HEK293 (cell line): ENCODE measurements at regions not wholly inside any gene's neighbourhood (a gene's known extent, or its start where the extent isn't known, plus 50 kb on each side); places are given as distances from the start of the nearest gene placed in this dataset.

ENCODE experiments used
- CTCF ChIA-PET: fragments of 350-600 bp; formaldehyde crosslinking; extraction: SDS; loops from one replicate; lab custom pipeline; 2021; ENCODE audit warnings: antibody characterized with exemption; lab: Yijun Ruan, JAX
- POLR2A ChIA-PET: fragments of 300-600 bp; formaldehyde crosslinking; extraction: SDS; loops from one replicate; lab custom pipeline; 2020; ENCODE audit warnings: antibody characterized with exemption, inconsistent platforms; lab: Yijun Ruan, JAX
- H3K27ac ChIP-seq: fragments of 200-500 bp; sonication (Bioruptor generic); 2 replicates; pipeline ENCODE4 v1.5.1; 2014; ENCODE audit warnings: low read depth, low read length, control low read depth, inconsistent platforms; ENCODE audit errors: extremely low read depth
- H3K36me3 ChIP-seq, 2 experiments: fragments of 200-500 bp in 1 of 2; sonication (Bioruptor generic) in 1 of 2; 1 replicate in 1 of 2; 2 replicates in 1 of 2; pipeline ENCODE4 v1.5.1; 2014 to 2017; ENCODE audit warnings: inconsistent platforms in 2 of 2, low read length in 2 of 2; ENCODE audit not compliant: control insufficient read depth in 2 of 2, insufficient read depth in 1 of 2
- H3K4me1 ChIP-seq: fragments of 200-500 bp; sonication (Bioruptor generic); 2 replicates; pipeline ENCODE4 v1.5.1; 2014; ENCODE audit warnings: mild to moderate bottlenecking, low read length, inconsistent platforms; ENCODE audit not compliant: control insufficient read depth, insufficient read depth
- H3K4me3 ChIP-seq: 2 replicates; pipeline ENCODE4 v1.5.1; 2011; ENCODE audit warnings: low read depth, mild to moderate bottlenecking, control low read depth, low read length, moderate library complexity
- H3K9me3 ChIP-seq: fragments of 200-500 bp; sonication (Bioruptor generic); 2 replicates; pipeline ENCODE4 v1.5.1; 2014; ENCODE audit warnings: low read depth, low read length, inconsistent platforms; ENCODE audit not compliant: control insufficient read depth, insufficient read depth
- GLIS1 ChIP-seq: fragments of 450-650 bp; formaldehyde crosslinking; IDR thresholded peaks from 2 replicates; pipeline ENCODE4 v1.5.1; 2016; ENCODE audit warnings: missing biosample characterization, missing genetic modification characterization
- KLF1 ChIP-seq: fragments of 450-650 bp; formaldehyde crosslinking; IDR thresholded peaks from 2 replicates; pipeline ENCODE4 v1.5.1; 2016; ENCODE audit warnings: missing biosample characterization, missing genetic modification characterization
- KLF16 ChIP-seq: fragments of 450-650 bp; formaldehyde crosslinking; IDR thresholded peaks from 2 replicates; pipeline ENCODE4 v1.5.1; 2017; ENCODE audit warnings: missing biosample characterization, missing genetic modification characterization
- KLF7 ChIP-seq: fragments of 450-650 bp; formaldehyde crosslinking; IDR thresholded peaks from 2 replicates; pipeline ENCODE4 v1.5.1; 2016; ENCODE audit warnings: missing biosample characterization, missing genetic modification characterization, borderline replicate concordance
- MEIS1 ChIP-seq: sonication (generic); formaldehyde crosslinking; IDR thresholded peaks from 2 replicates; pipeline ENCODE4 v1.8.1; 2022; ENCODE audit warnings: missing genetic modification reagents, mild to moderate bottlenecking, borderline replicate concordance
- PRDM1 ChIP-seq: fragments of 450-650 bp; formaldehyde crosslinking; IDR thresholded peaks from 2 replicates; pipeline ENCODE4; 2016; ENCODE audit warnings: missing biosample characterization, missing genetic modification characterization
- SCRT2 ChIP-seq: fragments of 450-650 bp; formaldehyde crosslinking; IDR thresholded peaks from 2 replicates; pipeline ENCODE4 v1.5.1; 2016; ENCODE audit warnings: missing biosample characterization, missing genetic modification characterization
- SP2 ChIP-seq: fragments of 450-650 bp; formaldehyde crosslinking; IDR thresholded peaks from 2 replicates; pipeline ENCODE4 v1.5.1; 2016; ENCODE audit warnings: missing biosample characterization, missing genetic modification characterization
- WT1 ChIP-seq: fragments of 450-650 bp; formaldehyde crosslinking; IDR thresholded peaks from 2 replicates; pipeline ENCODE4 v1.5.1; 2016; ENCODE audit warnings: missing biosample characterization, missing genetic modification characterization
- ZBTB17 ChIP-seq: fragments of 450-650 bp; formaldehyde crosslinking; IDR thresholded peaks from 2 replicates; pipeline ENCODE4 v1.5.1; 2016; ENCODE audit warnings: missing biosample characterization, missing genetic modification characterization
- ZBTB21 ChIP-seq: fragments of 450-650 bp; formaldehyde crosslinking; IDR thresholded peaks from 2 replicates; pipeline ENCODE4 v1.5.1; 2017; ENCODE audit warnings: missing biosample characterization, missing genetic modification characterization
- ZFHX2 ChIP-seq: fragments of 450-650 bp; formaldehyde crosslinking; conservative IDR thresholded peaks from 2 replicates; pipeline ENCODE4 v1.5.1; 2016; ENCODE audit warnings: missing biosample characterization, missing genetic modification characterization
- ZFP41 ChIP-seq: fragments of 450-650 bp; formaldehyde crosslinking; IDR thresholded peaks from 2 replicates; pipeline ENCODE4 v1.5.1; 2016; ENCODE audit warnings: missing biosample characterization, missing genetic modification characterization, borderline replicate concordance
- ZIC2 ChIP-seq: fragments of 450-650 bp; formaldehyde crosslinking; IDR thresholded peaks from 2 replicates; pipeline ENCODE4 v1.5.1; 2016; ENCODE audit warnings: missing biosample characterization, missing genetic modification characterization
- ZNF10 ChIP-seq: fragments of 450-650 bp; formaldehyde crosslinking; IDR thresholded peaks from 2 replicates; pipeline ENCODE4 v1.5.1; 2017; ENCODE audit warnings: missing biosample characterization, missing genetic modification characterization
- ZNF174 ChIP-seq: fragments of 450-650 bp; formaldehyde crosslinking; IDR thresholded peaks from 2 replicates; pipeline ENCODE4 v1.5.0; 2017; ENCODE audit warnings: missing biosample characterization, mild to moderate bottlenecking, missing genetic modification characterization
- ZNF202 ChIP-seq: fragments of 450-650 bp; formaldehyde crosslinking; IDR thresholded peaks from 2 replicates; pipeline ENCODE4 v1.5.1; 2016; ENCODE audit warnings: missing biosample characterization, missing genetic modification characterization, borderline replicate concordance
- ZNF221 ChIP-seq: fragments of 450-650 bp; formaldehyde crosslinking; IDR thresholded peaks from 2 replicates; pipeline ENCODE4 v1.5.1; 2017; ENCODE audit warnings: missing biosample characterization, missing genetic modification characterization, borderline replicate concordance
- ZNF335 ChIP-seq: fragments of 450-650 bp; formaldehyde crosslinking; conservative IDR thresholded peaks from 2 replicates; pipeline ENCODE4 v1.5.1; 2016; ENCODE audit warnings: missing biosample characterization, missing genetic modification characterization
- ZNF404 ChIP-seq: fragments of 450-650 bp; formaldehyde crosslinking; IDR thresholded peaks from 2 replicates; pipeline ENCODE4 v1.5.1; 2017; ENCODE audit warnings: missing biosample characterization, missing genetic modification characterization
- ZNF433 ChIP-seq: fragments of 450-650 bp; formaldehyde crosslinking; IDR thresholded peaks from 2 replicates; pipeline ENCODE4 v1.5.1; 2016; ENCODE audit warnings: missing biosample characterization, missing genetic modification characterization, low read depth
- ZNF473 ChIP-seq: fragments of 450-650 bp; formaldehyde crosslinking; IDR thresholded peaks from 2 replicates; pipeline ENCODE4 v1.5.1; 2017; ENCODE audit warnings: missing biosample characterization, missing genetic modification characterization
- ZNF521 ChIP-seq: fragments of 450-650 bp; formaldehyde crosslinking; IDR thresholded peaks from 2 replicates; pipeline ENCODE4 v1.5.1; 2017; ENCODE audit warnings: missing biosample characterization, mild to moderate bottlenecking, missing genetic modification characterization
- ZNF585B ChIP-seq: fragments of 450-650 bp; formaldehyde crosslinking; IDR thresholded peaks from 2 replicates; pipeline ENCODE4 v1.5.1; 2016; ENCODE audit warnings: missing biosample characterization, missing genetic modification characterization
- ZNF596 ChIP-seq: fragments of 450-650 bp; IDR thresholded peaks from 2 replicates; pipeline ENCODE4 v1.5.0; 2018; ENCODE audit warnings: missing biosample characterization, mild to moderate bottlenecking, missing genetic modification characterization, moderate library complexity
- ZNF654 ChIP-seq: fragments of 450-650 bp; formaldehyde crosslinking; IDR thresholded peaks from 2 replicates; pipeline ENCODE4 v1.5.1; 2016; ENCODE audit warnings: low read depth, missing biosample characterization, missing genetic modification characterization
- TF ChIP-seq, protein P1 (sequence below): fragments of 450-650 bp; formaldehyde crosslinking; IDR thresholded peaks from 2 replicates; pipeline ENCODE4 v1.5.1; 2016; ENCODE audit warnings: missing biosample characterization, missing genetic modification characterization
- TF ChIP-seq, protein P2 (sequence below): fragments of 450-650 bp; formaldehyde crosslinking; IDR thresholded peaks from 2 replicates; pipeline ENCODE4 v1.5.1; 2017; ENCODE audit warnings: missing biosample characterization, missing genetic modification characterization
- TF ChIP-seq, protein P3 (sequence below): fragments of 450-650 bp; formaldehyde crosslinking; IDR thresholded peaks from 2 replicates; pipeline ENCODE4 v1.5.1; 2017; ENCODE audit warnings: missing biosample characterization, mild to moderate bottlenecking, missing genetic modification characterization, moderate library complexity
- TF ChIP-seq, protein P4 (sequence below): fragments of 450-650 bp; formaldehyde crosslinking; IDR thresholded peaks from 2 replicates; pipeline ENCODE4 v1.5.1; 2016; ENCODE audit warnings: missing biosample characterization, missing genetic modification characterization, low read depth

DNA sequence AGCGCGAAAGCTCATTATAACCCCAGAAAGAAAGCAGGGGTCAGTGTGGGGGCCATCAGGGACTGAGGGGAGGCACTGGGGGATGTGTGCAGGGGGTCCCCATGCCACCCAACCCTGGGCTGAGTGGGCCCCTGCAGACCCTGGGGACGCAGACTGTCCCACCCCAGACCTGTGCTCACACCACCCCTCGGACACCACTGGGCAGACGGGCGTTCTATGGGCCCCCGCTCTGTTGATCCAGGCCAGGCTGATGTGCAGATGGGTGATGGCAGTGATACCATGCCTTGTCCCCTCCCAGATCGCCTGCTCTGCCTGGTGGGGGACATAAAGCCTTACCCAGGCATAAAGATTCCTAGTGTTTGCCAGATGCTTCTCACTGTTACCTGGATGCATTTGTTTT, 259.7 kb upstream of the TLE3 start:
- Histone ChIP-seq H3K9me3 (no peaks in the 10 kb centered on the region), H3K4me1 (no peaks in the 10 kb centered on the region), H3K27ac (no peak overlapping the region), H3K4me3 (no peak overlapping the region), H3K36me3 (no peaks in the 10 kb centered on the region)
- no peak for TF ChIP-seq ZFP41
- no peak for TF ChIP-seq SCRT2 (tag by site-specific recombination)
- TF ChIP-seq, protein P1, sequence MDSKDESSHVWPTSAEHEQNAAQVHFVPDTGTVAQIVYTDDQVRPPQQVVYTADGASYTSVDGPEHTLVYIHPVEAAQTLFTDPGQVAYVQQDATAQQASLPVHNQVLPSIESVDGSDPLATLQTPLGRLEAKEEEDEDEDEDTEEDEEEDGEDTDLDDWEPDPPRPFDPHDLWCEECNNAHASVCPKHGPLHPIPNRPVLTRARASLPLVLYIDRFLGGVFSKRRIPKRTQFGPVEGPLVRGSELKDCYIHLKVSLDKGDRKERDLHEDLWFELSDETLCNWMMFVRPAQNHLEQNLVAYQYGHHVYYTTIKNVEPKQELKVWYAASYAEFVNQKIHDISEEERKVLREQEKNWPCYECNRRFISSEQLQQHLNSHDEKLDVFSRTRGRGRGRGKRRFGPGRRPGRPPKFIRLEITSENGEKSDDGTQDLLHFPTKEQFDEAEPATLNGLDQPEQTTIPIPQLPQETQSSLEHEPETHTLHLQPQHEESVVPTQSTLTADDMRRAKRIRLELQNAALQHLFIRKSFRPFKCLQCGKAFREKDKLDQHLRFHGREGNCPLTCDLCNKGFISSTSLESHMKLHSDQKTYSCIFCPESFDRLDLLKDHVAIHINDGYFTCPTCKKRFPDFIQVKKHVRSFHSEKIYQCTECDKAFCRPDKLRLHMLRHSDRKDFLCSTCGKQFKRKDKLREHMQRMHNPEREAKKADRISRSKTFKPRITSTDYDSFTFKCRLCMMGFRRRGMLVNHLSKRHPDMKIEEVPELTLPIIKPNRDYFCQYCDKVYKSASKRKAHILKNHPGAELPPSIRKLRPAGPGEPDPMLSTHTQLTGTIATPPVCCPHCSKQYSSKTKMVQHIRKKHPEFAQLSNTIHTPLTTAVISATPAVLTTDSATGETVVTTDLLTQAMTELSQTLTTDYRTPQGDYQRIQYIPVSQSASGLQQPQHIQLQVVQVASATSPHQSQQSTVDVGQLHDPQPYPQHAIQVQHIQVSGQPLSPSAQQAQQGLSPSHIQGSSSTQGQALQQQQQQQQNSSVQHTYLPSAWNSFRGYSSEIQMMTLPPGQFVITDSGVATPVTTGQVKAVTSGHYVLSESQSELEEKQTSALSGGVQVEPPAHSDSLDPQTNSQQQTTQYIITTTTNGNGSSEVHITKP (tag by site-specific recombination), result no peak
- no peak for TF ChIP-seq ZNF473
- TF ChIP-seq, protein P2, sequence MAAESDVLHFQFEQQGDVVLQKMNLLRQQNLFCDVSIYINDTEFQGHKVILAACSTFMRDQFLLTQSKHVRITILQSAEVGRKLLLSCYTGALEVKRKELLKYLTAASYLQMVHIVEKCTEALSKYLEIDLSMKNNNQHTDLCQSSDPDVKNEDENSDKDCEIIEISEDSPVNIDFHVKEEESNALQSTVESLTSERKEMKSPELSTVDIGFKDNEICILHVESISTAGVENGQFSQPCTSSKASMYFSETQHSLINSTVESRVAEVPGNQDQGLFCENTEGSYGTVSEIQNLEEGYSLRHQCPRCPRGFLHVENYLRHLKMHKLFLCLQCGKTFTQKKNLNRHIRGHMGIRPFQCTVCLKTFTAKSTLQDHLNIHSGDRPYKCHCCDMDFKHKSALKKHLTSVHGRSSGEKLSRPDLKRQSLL, result no peak
- no peak for TF ChIP-seq ZFHX2 (tag by site-specific recombination)
- TF ChIP-seq, protein P3, sequence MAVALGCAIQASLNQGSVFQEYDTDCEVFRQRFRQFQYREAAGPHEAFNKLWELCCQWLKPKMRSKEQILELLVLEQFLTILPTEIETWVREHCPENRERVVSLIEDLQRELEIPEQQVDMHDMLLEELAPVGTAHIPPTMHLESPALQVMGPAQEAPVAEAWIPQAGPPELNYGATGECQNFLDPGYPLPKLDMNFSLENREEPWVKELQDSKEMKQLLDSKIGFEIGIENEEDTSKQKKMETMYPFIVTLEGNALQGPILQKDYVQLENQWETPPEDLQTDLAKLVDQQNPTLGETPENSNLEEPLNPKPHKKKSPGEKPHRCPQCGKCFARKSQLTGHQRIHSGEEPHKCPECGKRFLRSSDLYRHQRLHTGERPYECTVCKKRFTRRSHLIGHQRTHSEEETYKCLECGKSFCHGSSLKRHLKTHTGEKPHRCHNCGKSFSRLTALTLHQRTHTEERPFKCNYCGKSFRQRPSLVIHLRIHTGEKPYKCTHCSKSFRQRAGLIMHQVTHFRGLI (tag by site-specific recombination), result no peak
- no peak for TF ChIP-seq ZBTB21 (tag by site-specific recombination)
- no peak for TF ChIP-seq ZNF585B
- no peak for TF ChIP-seq KLF16 (tag by site-specific recombination)
- no peak for TF ChIP-seq ZNF521 (tag by site-specific recombination)
- TF ChIP-seq KLF1 (tag by site-specific recombination), result no peak
- no peak for TF ChIP-seq ZNF202
- TF ChIP-seq, protein P4, sequence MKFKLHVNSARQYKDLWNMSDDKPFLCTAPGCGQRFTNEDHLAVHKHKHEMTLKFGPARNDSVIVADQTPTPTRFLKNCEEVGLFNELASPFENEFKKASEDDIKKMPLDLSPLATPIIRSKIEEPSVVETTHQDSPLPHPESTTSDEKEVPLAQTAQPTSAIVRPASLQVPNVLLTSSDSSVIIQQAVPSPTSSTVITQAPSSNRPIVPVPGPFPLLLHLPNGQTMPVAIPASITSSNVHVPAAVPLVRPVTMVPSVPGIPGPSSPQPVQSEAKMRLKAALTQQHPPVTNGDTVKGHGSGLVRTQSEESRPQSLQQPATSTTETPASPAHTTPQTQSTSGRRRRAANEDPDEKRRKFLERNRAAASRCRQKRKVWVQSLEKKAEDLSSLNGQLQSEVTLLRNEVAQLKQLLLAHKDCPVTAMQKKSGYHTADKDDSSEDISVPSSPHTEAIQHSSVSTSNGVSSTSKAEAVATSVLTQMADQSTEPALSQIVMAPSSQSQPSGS (tag by site-specific recombination), result no peak
- TF ChIP-seq ZNF433 (tag by site-specific recombination), result no peak
- TF ChIP-seq SP2 (tag by site-specific recombination), result no peak
- no peak for TF ChIP-seq ZNF10 (tag by site-specific recombination)
- TF ChIP-seq ZIC2, result no peak
- no peak for TF ChIP-seq WT1
- CTCF ChIA-PET, result no interaction called here
- POLR2A ChIA-PET, result no interaction called here

DNA sequence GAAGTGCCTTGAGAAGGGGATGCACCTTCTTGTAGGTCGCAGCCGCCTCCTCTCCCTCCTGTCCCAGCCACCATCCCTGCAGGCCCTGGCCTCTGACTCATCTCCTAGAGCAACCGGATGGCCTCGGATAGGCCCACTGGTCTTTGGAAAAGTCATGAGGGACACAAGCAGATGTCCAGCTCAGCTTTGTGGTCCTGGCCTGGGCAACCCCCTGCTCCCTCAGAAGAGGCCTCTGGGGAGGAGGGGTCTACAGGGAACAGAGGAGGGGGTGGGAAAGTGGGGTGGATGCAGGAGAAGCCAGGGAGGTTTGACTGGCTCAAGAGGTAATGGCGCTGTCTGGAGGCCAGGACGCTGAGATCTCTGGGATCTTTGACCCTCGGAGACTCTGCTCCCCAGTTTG, 259.2 kb upstream of the TLE3 start:
- POLR2A ChIA-PET, result no interaction called here
- H3K27ac ChIP-seq, result no peak overlapping the region
- no peaks in the 10 kb centered on the region for H3K4me1 ChIP-seq
- no peak for TF ChIP-seq ZNF174 (tag by site-specific recombination)
- TF ChIP-seq KLF7 (tag by site-specific recombination), result no peak
- TF ChIP-seq ZNF654 (tag by site-specific recombination), result no peak
- no peak for TF ChIP-seq GLIS1 (tag by site-specific recombination)
- TF ChIP-seq ZNF404 (tag by site-specific recombination), result no peak
- TF ChIP-seq ZNF335 (tag by site-specific recombination), result no peak
- no peak for TF ChIP-seq ZNF596 (tag by site-specific recombination)
- TF ChIP-seq ZBTB17, result no peak
- TF ChIP-seq ZFHX2 (tag by site-specific recombination), result no peak
- no peak for TF ChIP-seq ZNF221
- TF ChIP-seq MEIS1 (CRISPR knock-in tag), result no peak
- no peak for TF ChIP-seq PRDM1

More for the DNA sequence above, 259.2 kb upstream of the TLE3 start:
- Histone ChIP-seq H3K36me3 (no peaks in the 10 kb centered on the region), H3K9me3 (no peaks in the 10 kb centered on the region), H3K4me3 (no peak overlapping the region)
- CTCF ChIA-PET, result no interaction called here
